ENCODE measurements at regions not wholly inside any gene's neighbourhood (a gene's known extent, or its start where the extent isn't known, plus 50 kb on each side); places are given as distances from the start of the nearest gene placed in this dataset.
A peak's percentile ranks its signal among the peaks of the same experiment; 100 is the strongest.

- no peak for DNase-seq (ENCODE audit: low spot score)
Observed at GRCh38 chr12:107369006-107369405, 275.7 kb upstream of the CRY1 start.

- DNase-seq (ENCODE audit: low spot score): no peak
Observed at GRCh38 chr12:107369679-107370078, 276.3 kb upstream of the CRY1 start.

GRCh38 chr12:107372229-107372658 lies 278.9 kb upstream of the CRY1 start:
- DNase-seq (ENCODE audit: low spot score): no peak

- peak; percentile 37 for DNase-seq (ENCODE audit: low spot score)
Observed at GRCh38 chr12:107373238-107373809, 280.0 kb upstream of the CRY1 start.

- no peak for DNase-seq (ENCODE audit: low spot score)
Observed at GRCh38 chr12:107374161-107374840, 281.0 kb upstream of the CRY1 start.

- no peak for DNase-seq (ENCODE audit: low spot score)
Observed at GRCh38 chr12:107375231-107375630, 281.9 kb upstream of the CRY1 start.

GRCh38 chr12:107377596-107378385 lies 284.4 kb upstream of the CRY1 start:
- DNase-seq (ENCODE audit: low spot score): no peak

GRCh38 chr12:107378609-107379008 lies 285.3 kb upstream of the CRY1 start:
- DNase-seq (ENCODE audit: low spot score): no peak

- DNase-seq (ENCODE audit: low spot score): peak; percentile 35
Observed at GRCh38 chr12:107379142-107379851, 285.9 kb upstream of the CRY1 start.

- DNase-seq (ENCODE audit: low spot score): peak; percentile 52
Observed at GRCh38 chr12:107379852-107380567, 286.7 kb upstream of the CRY1 start.

- no peak for DNase-seq (ENCODE audit: low spot score)
Observed at GRCh38 chr12:107384645-107385044, 291.3 kb upstream of the CRY1 start.

GRCh38 chr12:107385509-107385908 lies 292.2 kb upstream of the CRY1 start:
- no peak for DNase-seq (ENCODE audit: low spot score)

- no peak for DNase-seq (ENCODE audit: low spot score)
Observed at GRCh38 chr12:107386569-107386968, 293.2 kb upstream of the CRY1 start.

- DNase-seq (ENCODE audit: low spot score): no peak
Observed at GRCh38 chr12:107388263-107388662, 294.9 kb upstream of the CRY1 start.

- DNase-seq (ENCODE audit: low spot score): no peak
Observed at GRCh38 chr12:107390414-107390813, 295.2 kb upstream of the PWP1 start.

- peak; percentile 35 for DNase-seq (ENCODE audit: low spot score)
Observed at GRCh38 chr12:107393043-107393717, 292.4 kb upstream of the PWP1 start.

- DNase-seq (ENCODE audit: low spot score): no peak
Observed at GRCh38 chr12:107394693-107395092, 290.9 kb upstream of the PWP1 start.

GRCh38 chr12:107395817-107396216 lies 289.8 kb upstream of the PWP1 start:
- no peak for DNase-seq (ENCODE audit: low spot score)

GRCh38 chr12:107396991-107397390 lies 288.6 kb upstream of the PWP1 start:
- DNase-seq (ENCODE audit: low spot score): peak; percentile 37

GRCh38 chr12:107397890-107398500 lies 287.6 kb upstream of the PWP1 start:
- DNase-seq (ENCODE audit: low spot score): no peak

All from umbilical cord (tissue), 1 donor.